ENCODE measurements at regions not wholly inside any gene's neighbourhood (a gene's known extent, or its start where the extent isn't known, plus 50 kb on each side); places are given as distances from the start of the nearest gene placed in this dataset.

GRCh38 chr5:2841208-2841607, 89.7 kb upstream of the IRX2 start:
- Histone ChIP-seq H2AFZ (ENCODE audit: low read depth, low read length, poor library complexity, severe bottlenecking) (no peak overlapping the region), H3K27ac (ENCODE audit: low read depth, low read length) (no peak overlapping the region), H4K20me1 (ENCODE audit: insufficient read depth) (no peaks in the 10 kb centered on the region), H3K27me3 (ENCODE audit: insufficient read depth, low read length) (no peaks in the 10 kb centered on the region), H3K9me2 (ENCODE audit: insufficient read depth) (no peaks in the 10 kb centered on the region), H3K36me3 (ENCODE audit: control insufficient read depth in 1 of 2, insufficient read depth in 2 of 2, low read length in 2 of 2) (no peaks in the 10 kb centered on the region), H3K9ac (ENCODE audit: low read length) (no peak overlapping the region), H3K79me2 (ENCODE audit: insufficient read depth, low read length) (no peaks in the 10 kb centered on the region), H3K4me3 (replicated peaks in 1 of 2; ENCODE audit: low read depth in 1 of 2, low read length in 2 of 2) (no peak overlapping the region), H3K4me1 (ENCODE audit: control insufficient read depth in 1 of 2, insufficient read depth in 2 of 2, low read length in 2 of 2) (no peaks in the 10 kb centered on the region), H3K4me2 (ENCODE audit: low read length) (no peak overlapping the region), H3K9me3 (ENCODE audit: control insufficient read depth in 1 of 2, insufficient read depth in 1 of 2, low read depth in 1 of 2, low read length in 2 of 2) (peaks cover 8 to 21% of the 10 kb centered on the region in 2 experiments; a peak in 2 of 4 replicates)
- no peak for ATAC-seq
- intact Hi-C loops (cut with micrococcal nuclease) = no loop called here
- CTCF ChIA-PET = no interaction called here
- BruUV-seq (replicated peaks) = no TSS peak
- RAD21 ChIA-PET (ENCODE audit: low non-redundant PET in 1 of 2, low total read pairs in 2 of 2, uncharacterized antibody in 2 of 2, unreplicated experiment in 2 of 2) = no interaction called here
- POLR2A ChIA-PET = no interaction called here
- no peak for DNase-seq (ENCODE audit: low read depth, low spot score)
- TF ChIP-seq ZBTB33 (IDR thresholded peaks at IDR 0.05; ENCODE audit: extremely low read depth, insufficient replicate concordance, low read length) (no peak), EZH2phosphoT487 (IDR thresholded peaks at IDR 0.05; ENCODE audit: borderline replicate concordance) (no peak), ATF3 (IDR thresholded peaks at IDR 0.05) (no peak), SIN3A (IDR thresholded peaks at IDR 0.05; ENCODE audit: low read depth) (no peak), EZH2 (IDR thresholded peaks at IDR 0.05) (no peak), CEBPB (IDR thresholded peaks at IDR 0.05; ENCODE audit: low read depth) (no peak), POLR2AphosphoS5 (IDR thresholded peaks at IDR 0.05; ENCODE audit: low read depth, low read length) (no peak), POLR2A (IDR thresholded peaks at IDR 0.05; ENCODE audit: borderline replicate concordance, extremely low read depth, insufficient read depth, insufficient read length) (no peak), MAX (IDR thresholded peaks at IDR 0.05) (no peak), SRF (IDR thresholded peaks at IDR 0.05; ENCODE audit: low read depth) (no peak)
